ENCODE measurements at regions not wholly inside any gene's neighbourhood (a gene's known extent, or its start where the extent isn't known, plus 50 kb on each side); places are given as distances from the start of the nearest gene placed in this dataset.

DNA sequence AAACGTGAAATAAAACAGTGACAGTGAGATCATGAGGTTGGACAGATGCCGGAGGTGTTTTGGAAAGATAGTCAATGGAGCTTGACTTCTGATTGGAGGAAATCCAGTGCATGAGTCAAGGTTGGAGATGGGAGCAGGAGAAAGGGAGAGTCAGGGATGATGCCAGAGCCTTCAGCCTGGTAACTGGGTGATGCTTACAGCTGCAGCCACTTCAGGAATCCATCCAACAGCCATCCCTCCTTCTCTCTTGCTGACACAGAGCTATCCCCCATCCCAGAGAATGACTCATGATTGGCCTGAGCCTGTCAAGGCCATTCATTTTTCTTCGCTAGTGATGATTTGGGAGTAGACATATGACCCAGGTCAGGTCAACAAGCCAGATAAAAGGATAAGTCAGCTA is 112.8 kb downstream of the SAMD5 start:
- DNase-seq: no peak

DNA sequence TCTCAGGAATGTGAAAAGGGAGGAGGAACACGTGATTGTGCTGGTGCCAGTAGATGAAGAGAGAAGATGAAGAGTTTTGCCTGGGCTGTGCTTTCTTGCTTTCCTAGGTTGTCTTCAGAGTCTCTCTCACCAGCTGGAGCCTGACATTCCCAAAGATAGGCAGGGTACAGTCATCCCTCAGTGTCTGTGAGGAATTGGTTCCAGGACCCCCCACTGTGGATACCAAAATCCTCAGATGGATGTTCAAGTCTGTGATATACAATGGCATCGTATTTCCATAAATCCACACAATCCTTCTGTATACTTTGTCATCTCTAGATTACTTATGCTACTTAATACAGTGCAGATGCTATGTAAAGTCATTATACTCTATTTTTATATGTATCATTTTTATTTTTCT is 113.5 kb downstream of the SAMD5 start:
- DNase-seq: no peak

DNA sequence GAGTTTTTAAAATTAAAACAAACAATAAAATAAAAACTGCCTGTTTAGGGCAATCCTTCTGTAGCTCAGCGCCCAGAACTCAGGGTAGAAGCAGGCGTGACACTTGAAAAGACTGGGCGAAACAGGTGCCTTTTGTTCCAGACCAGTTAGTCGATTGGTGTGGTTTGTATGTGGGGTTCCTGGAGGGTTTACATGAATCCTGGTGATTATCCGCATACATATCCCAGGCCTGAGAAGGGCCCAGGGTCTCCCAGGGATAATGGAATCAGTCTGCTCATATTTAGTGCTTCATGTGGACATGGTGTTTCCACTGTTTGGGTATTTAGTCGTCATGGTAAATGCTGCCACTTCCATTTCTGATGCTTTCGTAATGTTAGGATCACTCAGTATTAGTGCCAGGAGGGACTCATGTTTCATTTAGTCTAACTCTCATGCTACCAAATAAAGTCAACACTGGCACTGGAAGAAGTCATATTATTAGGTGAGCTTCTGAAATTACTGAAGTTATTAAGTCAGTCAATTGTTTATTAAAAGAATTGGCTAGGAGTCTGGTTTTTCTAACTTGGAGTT is 116.5 kb downstream of the SAMD5 start:
- DNase-seq: no peak

DNA sequence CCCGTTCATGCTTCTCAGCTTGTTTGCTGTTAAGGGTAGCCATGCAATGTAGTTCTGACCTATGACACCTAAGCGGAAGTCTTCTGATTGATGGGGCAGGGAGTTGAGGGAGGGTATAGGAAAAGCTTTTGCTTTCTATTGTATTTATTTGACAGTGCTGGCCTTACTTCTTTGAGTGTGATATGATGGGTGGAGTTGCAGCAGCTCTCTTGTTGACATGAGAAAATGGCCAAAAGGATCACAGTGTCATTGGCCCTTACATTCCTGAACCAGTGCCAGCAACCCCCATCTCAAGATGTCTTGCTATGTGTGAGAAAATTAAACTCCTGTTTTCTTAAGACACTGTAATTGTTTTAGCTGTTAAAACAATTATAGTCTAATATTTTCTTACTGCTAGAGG is 117.5 kb downstream of the SAMD5 start:
- no peak for DNase-seq

DNA sequence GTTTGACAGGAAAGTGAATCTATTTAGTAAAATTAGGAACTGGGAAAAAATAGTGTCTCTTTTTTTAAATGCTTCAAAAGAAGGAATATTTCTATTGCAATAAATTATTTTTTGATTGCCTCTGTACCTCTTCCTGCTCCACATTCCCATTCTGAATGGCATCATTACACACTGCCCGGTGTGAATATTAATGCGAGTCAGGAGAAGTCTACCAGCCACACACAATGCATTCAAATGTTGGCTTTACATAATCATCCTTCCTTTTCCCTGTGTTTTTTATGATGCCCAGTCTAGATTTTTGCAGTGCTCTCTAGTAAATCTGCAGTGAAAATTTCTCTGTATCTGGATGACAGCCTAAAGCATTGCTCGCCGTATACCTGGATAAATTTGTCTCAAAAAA is 118.9 kb downstream of the SAMD5 start:
- no peak for DNase-seq

DNA sequence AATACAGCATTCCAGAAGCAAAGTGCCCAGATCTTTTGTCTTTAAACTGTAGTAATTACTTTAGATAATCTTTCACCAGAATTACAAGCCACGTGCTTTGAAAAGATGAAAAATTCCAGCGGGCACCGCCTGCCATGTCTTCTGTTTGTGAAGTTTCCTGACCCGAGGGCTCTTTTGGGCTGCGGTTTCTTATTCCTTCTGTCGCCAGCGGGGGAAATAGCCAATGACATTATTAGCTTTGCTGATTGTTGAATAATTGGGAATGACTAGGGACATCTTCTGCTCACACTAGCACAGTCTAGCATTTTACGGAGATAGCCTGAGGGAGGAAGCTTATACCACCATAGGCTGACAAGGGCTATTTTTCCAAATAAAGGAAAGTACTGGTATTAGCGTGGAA is 124.7 kb downstream of the SAMD5 start:
- DNase-seq: no peak

DNA sequence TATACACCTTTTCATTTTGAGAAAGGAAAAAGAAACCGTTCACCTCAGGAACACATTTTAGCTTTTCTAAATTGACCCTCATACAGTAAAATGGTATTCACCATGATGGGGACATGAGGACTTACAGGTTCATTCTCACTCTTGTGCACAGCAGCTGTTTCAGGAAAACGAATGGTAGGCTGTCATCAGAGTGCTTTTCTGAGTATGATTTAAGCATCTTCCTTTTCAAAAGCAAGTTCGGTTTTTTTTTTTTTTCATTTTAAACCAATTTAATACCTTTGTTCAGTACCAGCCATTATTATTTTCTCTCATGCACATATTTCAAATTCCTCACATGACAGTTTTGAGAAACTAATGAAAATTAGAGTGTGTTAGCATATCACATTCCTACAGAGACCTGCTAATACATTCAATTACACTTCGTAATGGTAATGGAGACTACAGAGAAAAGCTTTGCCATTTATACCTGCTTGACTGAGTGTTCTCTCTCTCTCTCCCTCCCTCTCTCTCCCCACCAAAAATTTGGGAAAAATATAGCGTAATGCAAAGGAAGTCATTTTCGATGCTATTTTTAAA is 129.2 kb downstream of the SAMD5 start:
- DNase-seq: no peak

DNA sequence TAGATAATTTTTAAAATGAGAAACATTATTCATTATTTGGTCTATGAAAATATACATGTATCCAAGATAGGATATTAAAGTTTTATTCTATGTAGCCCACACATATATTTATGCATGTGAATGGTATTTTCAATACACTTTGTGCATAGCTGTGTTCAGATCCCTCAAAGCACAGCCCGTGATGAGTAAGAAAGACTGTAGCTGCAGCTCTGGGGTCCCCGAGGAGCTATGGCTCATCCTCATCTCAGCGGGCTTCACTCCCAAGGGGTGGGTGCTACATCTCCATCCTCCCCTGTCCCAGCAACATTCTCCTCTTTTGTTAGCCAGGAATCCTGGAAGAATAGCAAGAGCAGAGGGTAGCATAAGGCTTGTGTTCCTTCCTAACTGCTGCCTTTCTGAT is 130.8 kb downstream of the SAMD5 start:
- DNase-seq: no peak

DNA sequence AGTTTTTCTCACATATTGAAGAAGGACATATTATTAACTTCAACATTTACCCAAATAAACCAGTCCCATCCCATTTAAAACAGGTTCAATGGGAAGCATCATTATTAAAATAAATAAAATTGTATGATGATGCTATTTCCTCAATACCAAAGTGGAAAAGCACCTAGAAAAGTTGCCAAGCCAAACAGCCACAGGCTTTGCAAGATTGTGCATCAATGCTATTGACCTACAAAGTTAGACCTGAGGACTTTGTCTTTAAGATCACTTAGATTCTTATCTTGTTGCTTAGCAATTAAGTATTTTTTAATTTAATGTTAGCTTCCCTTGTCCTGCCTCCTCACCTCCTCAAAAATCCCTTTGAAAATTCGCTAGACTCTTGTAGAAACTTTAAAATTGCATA is 132.1 kb downstream of the SAMD5 start:
- DNase-seq: no peak

DNA sequence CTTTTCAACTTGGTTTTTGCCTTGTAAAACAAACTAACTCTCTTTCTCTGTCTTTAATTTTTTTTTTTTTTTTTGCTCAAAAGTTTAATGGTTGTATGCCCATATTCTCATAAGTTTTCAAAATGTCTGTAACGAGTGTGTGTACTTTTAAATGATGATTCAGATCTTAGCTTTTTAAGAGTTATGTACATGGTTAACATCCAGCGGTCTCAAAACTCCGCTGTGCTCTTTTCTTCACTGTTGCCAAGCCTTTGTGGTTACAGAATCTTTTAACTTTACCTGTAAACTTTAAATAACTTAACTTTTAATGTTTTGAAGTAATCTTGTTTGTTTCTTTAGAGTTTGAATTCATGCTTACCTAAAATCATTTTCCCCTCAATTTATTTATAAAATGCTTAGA is 133.0 kb downstream of the SAMD5 start:
- no peak for DNase-seq

DNA sequence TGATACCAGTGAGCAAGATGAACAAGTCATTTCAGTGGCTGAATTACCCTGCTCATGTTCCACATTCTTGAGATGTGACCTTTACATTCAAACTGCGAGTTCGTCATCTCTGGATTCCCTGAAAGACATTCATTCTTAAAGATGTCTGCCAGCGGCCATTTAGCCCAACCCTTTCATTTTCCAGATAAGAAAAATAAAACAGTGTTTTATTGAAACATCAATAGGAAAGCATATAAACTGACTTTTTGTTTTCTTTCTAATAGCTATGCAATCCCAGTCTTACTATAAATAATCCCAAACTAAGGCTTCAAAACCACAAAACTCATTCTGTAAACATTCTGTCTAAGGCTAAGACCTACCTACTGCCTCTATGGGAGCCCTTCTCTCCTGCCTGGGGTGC is 134.0 kb downstream of the SAMD5 start:
- no peak for DNase-seq

DNA sequence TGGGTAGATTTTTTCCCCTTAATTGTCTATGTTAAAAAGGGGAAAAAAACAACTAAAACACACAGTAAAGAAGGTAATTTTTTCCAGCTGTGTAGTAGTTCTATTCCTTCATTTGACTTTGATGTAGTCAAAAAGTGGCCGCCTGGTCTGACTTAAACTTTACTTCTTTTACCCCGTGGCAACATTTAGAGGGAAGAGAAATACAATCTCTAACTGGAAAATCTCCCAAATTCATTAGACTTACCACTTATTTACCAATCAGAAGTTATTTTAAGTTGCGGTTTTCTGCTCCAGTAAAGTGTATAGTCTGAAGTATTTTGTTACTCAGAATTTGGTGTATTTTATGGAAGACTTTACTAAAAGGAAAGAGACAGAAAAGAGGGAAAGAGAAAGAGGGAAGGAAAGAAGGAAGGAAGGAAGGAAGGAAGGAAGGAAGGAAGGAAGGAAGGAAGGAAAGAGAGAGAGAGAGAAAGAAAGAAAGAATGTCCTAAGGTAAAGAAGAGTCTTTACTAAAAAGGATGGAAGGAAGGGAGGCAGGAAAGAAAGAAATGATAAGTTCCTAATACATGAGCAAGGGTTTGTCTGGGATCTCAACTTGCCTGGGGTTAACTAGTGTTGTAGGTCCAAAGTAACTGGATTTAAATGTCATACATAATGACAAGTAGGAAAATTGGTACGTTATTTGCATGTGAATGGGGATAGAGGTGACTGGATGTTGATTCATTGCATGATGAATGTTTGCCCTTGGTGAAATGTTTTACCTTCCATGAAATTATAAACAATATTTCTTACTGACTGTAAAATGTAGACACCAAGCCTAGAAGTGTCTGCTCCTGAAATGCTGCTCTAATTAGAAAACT is 135.1 kb downstream of the SAMD5 start:
- no peak for DNase-seq

DNA sequence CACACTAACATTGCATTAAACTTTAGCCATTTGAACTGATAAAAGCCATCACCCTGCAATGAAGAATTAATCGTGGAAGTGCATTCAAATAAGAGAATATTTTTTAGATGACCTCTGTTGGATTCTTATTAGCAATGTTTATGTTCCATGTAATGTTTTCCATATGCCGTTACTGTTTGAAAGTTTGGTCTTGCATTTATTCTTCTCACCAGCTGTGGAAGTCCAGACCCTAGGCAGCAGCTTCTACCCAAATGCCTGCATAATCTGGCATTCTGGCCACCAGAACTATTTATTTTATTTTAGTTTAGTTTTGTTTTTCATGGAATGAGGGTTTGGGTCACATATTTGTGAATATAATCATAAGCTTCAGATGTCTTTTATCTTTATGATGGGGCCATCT is 140.4 kb downstream of the SAMD5 start:
- DNase-seq: no peak

DNA sequence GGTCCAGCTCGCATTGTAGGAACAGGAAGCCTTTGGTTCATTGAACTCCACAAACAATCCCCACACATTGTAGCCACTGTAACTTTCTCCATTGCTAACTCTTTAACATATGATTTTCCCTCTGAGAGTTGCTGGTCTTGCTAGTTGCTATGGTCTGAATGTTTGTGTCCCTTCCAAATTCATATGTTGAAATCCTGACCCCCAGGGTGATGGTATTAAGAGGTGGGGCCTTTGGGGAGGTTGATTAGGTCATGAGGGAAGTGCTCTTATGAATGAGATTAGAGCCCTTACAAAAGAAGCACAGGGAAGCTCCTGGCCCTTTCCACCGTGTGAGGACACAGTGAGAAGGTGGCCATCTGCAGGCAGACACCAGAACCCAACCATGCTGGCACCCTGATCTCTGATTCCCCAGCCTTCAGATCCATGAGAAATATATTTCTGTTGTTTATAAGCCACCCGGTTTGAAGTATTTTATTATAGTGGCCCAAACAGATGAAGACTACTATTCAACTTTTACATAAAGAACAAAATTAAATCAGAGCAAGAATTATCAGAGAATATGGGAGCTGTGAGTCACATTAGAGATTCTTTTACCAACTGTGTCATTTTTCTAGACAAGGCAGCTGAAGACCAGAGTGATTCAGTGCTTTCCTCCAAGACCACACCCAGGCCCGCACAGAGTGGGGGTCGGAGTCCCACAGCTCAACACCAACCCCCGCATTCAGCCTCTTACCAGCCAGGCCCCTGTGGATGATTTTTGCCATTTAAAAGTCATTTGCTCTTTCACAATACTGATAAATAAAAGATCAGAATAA is 143.0 kb downstream of the SAMD5 start:
- DNase-seq: no peak

DNA sequence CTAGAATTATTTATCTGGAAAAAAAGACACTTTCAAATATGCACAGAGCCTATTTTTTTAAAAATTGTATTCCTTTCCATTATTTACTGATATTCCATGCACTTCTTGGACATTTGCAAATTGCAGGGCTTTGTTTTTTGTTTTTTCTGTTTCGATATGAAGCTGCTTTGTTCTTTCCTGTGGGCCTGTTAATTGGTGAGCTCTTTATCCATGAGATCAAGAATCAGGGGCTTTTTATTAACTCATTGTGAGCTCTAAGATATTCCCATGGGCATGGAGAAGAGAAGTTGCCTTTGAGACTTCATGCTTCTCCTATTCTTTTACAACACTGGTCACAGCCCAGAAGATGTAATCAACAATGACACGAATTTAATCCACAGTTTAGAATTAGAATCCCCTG is 145.1 kb downstream of the SAMD5 start:
- no peak for DNase-seq

DNA sequence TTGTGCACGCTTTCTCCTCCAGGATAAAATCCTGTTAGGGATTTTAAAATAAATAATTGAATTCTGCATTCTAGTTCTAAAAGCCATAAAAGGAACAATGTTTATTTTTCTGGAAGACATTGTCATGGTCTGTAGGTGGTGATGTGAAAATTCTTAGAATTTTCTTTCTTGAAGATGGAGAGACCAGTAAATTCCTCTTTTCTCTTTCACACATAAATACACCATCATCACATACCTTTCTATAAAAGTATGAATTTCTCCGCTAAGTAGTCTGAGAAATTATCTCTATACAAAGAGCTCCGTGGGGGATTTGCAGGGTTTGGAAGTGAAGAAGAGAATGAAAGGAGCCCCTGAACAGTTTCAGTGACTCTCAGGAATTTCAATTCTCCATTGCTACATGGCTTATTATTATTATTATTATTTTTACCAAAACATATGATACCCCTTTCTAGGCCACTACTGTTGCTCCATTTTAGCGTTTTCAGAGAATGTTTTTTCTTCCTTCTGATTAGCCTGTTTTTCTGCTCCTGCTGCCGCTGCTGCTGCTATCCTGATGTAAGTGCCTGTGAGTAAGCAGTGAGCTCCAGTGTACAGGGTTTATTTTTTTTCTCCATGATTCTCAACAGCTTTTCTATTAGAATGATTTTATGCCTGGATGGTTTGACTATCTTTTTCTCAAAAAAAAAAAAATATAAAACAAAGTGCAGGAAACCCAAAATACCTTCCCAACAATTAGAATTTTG is 145.8 kb downstream of the SAMD5 start:
- DNase-seq: no peak

DNA sequence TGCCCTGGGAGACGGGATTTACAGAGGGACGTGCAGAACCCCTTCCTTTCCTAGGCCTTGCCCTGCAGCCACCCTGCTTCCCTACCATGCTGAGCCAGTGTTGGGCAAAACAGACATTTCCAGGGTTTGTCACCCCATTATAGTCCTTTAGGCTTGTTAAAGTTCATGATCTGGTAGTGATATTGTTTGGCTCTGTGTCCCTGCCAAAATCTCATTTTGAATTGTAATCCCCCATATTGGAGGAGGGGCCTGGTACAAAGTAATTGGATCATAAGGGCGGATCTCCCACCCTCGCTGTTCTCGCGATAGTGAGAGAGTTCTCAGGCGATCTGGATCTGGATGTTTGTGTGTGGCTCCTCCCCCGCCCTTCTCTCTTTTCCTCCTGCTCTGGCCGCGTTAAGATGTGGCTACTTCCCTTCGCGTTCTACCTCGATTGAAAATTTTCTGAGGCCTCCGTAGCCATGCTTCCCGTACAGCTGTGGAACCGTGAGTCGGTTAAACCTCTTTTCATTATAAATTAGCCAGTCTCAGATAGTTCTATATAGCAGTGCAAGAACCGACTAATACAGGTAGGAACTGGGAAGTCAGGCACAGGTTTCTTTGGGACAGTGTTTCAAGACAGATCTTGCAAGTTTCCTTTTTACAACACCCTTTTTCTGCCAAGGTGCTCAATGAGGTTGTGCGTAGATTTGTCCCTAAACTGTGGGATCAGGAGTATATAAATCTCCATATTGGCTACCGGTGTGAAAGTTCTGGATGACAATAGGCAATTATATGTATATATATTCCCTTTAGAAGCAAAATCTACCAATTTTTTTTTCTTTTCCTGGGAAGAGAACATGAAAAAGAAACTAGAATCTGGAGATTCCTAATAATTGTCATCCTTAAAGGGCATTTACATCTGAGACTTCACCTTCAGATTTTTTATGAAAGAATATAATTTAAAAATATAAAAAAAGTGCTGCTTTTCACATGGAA is 152.1 kb downstream of the SAMD5 start:
- DNase-seq: no peak

DNA sequence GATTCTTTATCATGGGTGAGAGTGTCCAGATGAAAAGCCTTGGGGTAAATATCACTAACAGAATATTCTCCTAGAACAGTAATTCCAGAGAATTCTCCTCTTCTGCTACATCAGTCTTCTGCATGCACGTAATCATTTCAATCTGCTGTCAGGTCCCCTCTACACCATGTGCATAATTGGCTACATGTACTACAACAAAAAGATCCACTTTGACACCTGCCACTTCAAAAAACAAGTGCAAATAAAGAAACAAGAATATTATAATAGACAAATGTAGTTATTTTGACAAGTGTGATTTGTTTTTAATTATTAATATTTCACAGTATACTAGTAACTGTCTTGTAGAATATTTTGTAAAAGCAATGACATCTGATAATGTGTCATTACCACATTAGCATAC is 154.2 kb downstream of the SAMD5 start:
- DNase-seq: no peak

DNA sequence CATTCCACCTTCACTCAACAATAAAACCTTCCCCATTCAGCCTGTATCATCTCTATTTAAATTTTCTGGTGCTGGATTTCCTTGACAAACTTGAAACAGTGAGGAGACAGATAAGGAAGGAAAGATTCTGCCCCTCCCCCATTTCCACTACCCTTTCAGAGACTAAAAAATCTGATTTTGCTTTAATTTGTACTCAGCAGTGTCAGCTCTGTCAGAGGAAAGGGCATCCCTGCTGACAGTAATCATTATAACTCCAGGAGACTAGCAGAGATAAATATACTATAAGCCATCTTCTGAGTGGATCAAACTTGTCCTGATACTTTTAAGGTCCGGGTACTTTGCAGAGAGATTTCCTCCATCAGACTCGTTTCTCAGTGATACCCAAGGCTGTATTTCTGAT is 155.6 kb downstream of the SAMD5 start:
- no peak for DNase-seq

DNA sequence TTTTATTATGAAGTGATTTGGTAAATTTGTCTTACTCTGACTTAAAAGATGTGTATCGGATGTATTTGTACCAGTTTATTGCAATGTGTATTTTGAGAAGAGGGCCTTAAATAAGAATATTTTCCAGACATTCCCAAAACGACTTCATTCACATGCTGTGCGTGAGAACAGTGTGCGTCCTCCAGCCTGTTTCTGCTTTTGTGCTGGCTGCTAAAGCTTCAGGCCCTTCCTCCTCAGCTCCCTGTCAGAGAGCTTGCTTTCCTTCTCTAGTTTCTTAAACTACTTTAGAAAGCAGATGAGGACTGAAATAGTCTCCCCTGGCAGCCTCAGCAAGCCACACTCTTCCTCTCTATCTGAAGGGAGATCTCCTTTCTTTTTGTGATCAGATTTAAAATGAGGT is 157.8 kb downstream of the SAMD5 start:
- no peak for DNase-seq

DNA sequence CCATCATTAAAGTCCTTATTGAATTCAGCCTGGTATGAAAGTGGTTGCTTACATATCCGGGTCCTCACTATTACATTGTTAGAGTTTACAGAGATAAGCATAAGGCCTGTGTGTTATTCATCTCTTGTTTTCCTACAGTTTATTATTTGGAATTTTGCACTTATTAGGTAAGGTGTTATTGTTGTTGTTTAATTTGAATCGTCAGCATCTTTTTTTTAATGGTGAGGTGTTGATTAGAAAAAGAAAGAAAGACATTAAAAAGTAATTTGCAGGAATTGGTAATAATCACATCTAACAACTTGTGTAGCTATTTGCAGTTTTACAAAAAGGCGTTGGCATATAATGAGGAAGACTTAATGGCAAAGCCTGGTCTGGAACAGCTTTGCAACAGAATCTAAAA is 158.6 kb downstream of the SAMD5 start:
- no peak for DNase-seq

Measured in inflammatory macrophage (primary cell).